ENCODE measurements at regions not wholly inside any gene's neighbourhood (a gene's known extent, or its start where the extent isn't known, plus 50 kb on each side); places are given as distances from the start of the nearest gene placed in this dataset.

GRCh38 chr3:106811376-106811775, 565.9 kb upstream of the CCDC54 start:
- no peak overlapping the region for H2AK5ac ChIP-seq (ENCODE audit: low read depth, low read length)
- WGBS, 2 donors (ENCODE audit: extremely low coverage in 2 of 2, insufficient read length in 2 of 2, insufficient replicate concordance in 1 of 2) = no CpG with 5 or more reads among the region's 3 CpGs
- no peak overlapping the region for H3K27ac ChIP-seq (replicated peaks; ENCODE audit: low read length)

GRCh38 chr3:106813742-106814141, 563.5 kb upstream of the CCDC54 start:
- Histone ChIP-seq H3K79me1 (ENCODE audit: low read depth, low read length) (no peaks in the 10 kb centered on the region), H3K9ac (ENCODE audit: low read depth, low read length, poor library complexity) (no peak overlapping the region), H3K4me1 (ENCODE audit: control insufficient read depth in 2 of 2, insufficient read depth in 1 of 2, low read depth in 1 of 2, low read length in 2 of 2) (no peaks in the 10 kb centered on the region), H3K14ac (ENCODE audit: low read length) (no peak overlapping the region), H4K91ac (ENCODE audit: low read depth, low read length, poor library complexity) (no peak overlapping the region), H3K18ac (ENCODE audit: low read length) (no peak overlapping the region), H2BK5ac (ENCODE audit: low read length) (no peak overlapping the region), H3K4me3 (ENCODE audit: low read length in 2 of 2) (no peak overlapping the region), H2AFZ (ENCODE audit: low read length) (no peak overlapping the region), H3K23ac (ENCODE audit: low read depth, low read length, poor library complexity) (no peak overlapping the region), H2BK12ac (ENCODE audit: low read length) (no peak overlapping the region), H3K27ac (replicated peaks; ENCODE audit: low read length) (no peak overlapping the region), H4K8ac (ENCODE audit: low read depth, low read length) (no peak overlapping the region), H3K4me2 (ENCODE audit: insufficient read depth, low read length, poor library complexity, severe bottlenecking) (no peak overlapping the region), H2BK120ac (ENCODE audit: low read depth, low read length) (no peak overlapping the region), H2BK15ac (ENCODE audit: low read length) (no peak overlapping the region), H3K36me3 (replicated peaks in 1 of 2; ENCODE audit: control insufficient read depth in 2 of 2, insufficient read depth in 2 of 2, low read length in 2 of 2) (no peaks in the 10 kb centered on the region), H3K9me3 (replicated peaks in 1 of 2; ENCODE audit: control insufficient read depth in 2 of 2, insufficient read depth in 1 of 2, low read depth in 1 of 2, low read length in 2 of 2) (no peaks in the 10 kb centered on the region), H3K4ac (ENCODE audit: low read length) (no peak overlapping the region), H3K27me3 (ENCODE audit: control insufficient read depth in 3 of 3, insufficient read depth in 3 of 3, low read depth in 1 of 3, low read length in 3 of 3) (no peaks in the 10 kb centered on the region), H2AK5ac (ENCODE audit: low read depth, low read length) (no peak overlapping the region)
- DNase-seq (ENCODE audit: low spot score) = no peak
- no CpG with 5 or more reads among the region's 3 CpGs for WGBS, 2 donors (ENCODE audit: extremely low coverage in 2 of 2, insufficient read length in 2 of 2, insufficient replicate concordance in 1 of 2)

More at GRCh38 chr3:106811376-106811775, 565.9 kb upstream of the CCDC54 start:
- Histone ChIP-seq H3K4me1 (ENCODE audit: control insufficient read depth in 2 of 2, insufficient read depth in 1 of 2, low read depth in 1 of 2, low read length in 2 of 2) (no peaks in the 10 kb centered on the region), H3K23ac (ENCODE audit: low read depth, low read length, poor library complexity) (no peak overlapping the region), H3K18ac (ENCODE audit: low read length) (no peak overlapping the region), H3K27me3 (ENCODE audit: control insufficient read depth in 3 of 3, insufficient read depth in 3 of 3, low read depth in 1 of 3, low read length in 3 of 3) (no peaks in the 10 kb centered on the region), H2BK120ac (ENCODE audit: low read depth, low read length) (no peak overlapping the region), H2AFZ (ENCODE audit: low read length) (no peak overlapping the region), H3K4me3 (ENCODE audit: low read length in 2 of 2) (no peak overlapping the region), H3K9me3 (replicated peaks in 1 of 2; ENCODE audit: control insufficient read depth in 2 of 2, insufficient read depth in 1 of 2, low read depth in 1 of 2, low read length in 2 of 2) (no peaks in the 10 kb centered on the region), H4K8ac (ENCODE audit: low read depth, low read length) (no peak overlapping the region), H3K4me2 (ENCODE audit: insufficient read depth, low read length, poor library complexity, severe bottlenecking) (no peak overlapping the region), H3K4ac (ENCODE audit: low read length) (no peak overlapping the region), H3K9ac (ENCODE audit: low read depth, low read length, poor library complexity) (no peak overlapping the region), H3K14ac (ENCODE audit: low read length) (no peak overlapping the region), H2BK12ac (ENCODE audit: low read length) (no peak overlapping the region), H4K91ac (ENCODE audit: low read depth, low read length, poor library complexity) (no peak overlapping the region), H2BK15ac (ENCODE audit: low read length) (no peak overlapping the region), H3K79me1 (ENCODE audit: low read depth, low read length) (no peaks in the 10 kb centered on the region), H3K36me3 (replicated peaks in 1 of 2; ENCODE audit: control insufficient read depth in 2 of 2, insufficient read depth in 2 of 2, low read length in 2 of 2) (no peaks in the 10 kb centered on the region), H2BK5ac (ENCODE audit: low read length) (no peak overlapping the region)
- DNase-seq (ENCODE audit: low spot score) = no peak

DNA sequence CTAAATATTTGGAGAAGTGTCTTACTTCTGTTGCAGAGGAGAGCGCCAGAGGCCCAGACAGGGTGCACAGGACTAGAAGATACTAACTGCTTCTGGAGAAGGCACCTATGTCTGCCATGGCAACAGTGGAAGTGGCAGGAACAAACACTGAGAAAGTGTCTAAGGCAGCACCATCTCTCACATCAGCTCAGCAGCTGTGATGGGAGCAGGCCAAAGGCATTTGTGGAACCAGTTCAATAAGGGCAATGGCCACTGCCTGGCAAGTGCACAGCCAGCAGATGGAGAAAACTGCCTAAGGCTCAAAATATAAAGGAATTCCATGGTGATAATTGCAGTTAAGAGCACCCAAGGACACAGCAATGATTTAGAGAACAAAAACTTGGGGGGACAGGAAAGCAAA, 563.0 kb upstream of the CCDC54 start:
- Histone ChIP-seq H2BK5ac (ENCODE audit: low read length) (no peak overlapping the region), H2BK12ac (ENCODE audit: low read length) (no peak overlapping the region), H3K79me1 (ENCODE audit: low read depth, low read length) (no peaks in the 10 kb centered on the region), H3K36me3 (replicated peaks in 1 of 2; ENCODE audit: control insufficient read depth in 2 of 2, insufficient read depth in 2 of 2, low read length in 2 of 2) (no peaks in the 10 kb centered on the region), H2BK120ac (ENCODE audit: low read depth, low read length) (no peak overlapping the region), H3K9me3 (replicated peaks in 1 of 2; ENCODE audit: control insufficient read depth in 2 of 2, insufficient read depth in 1 of 2, low read depth in 1 of 2, low read length in 2 of 2) (no peaks in the 10 kb centered on the region), H3K4me1 (ENCODE audit: control insufficient read depth in 2 of 2, insufficient read depth in 1 of 2, low read depth in 1 of 2, low read length in 2 of 2) (no peaks in the 10 kb centered on the region), H2AK5ac (ENCODE audit: low read depth, low read length) (no peak overlapping the region), H3K14ac (ENCODE audit: low read length) (no peak overlapping the region), H3K27ac (replicated peaks; ENCODE audit: low read length) (no peak overlapping the region), H2AFZ (ENCODE audit: low read length) (no peak overlapping the region), H3K4me2 (ENCODE audit: insufficient read depth, low read length, poor library complexity, severe bottlenecking) (no peak overlapping the region), H3K4me3 (ENCODE audit: low read length in 2 of 2) (no peak overlapping the region), H3K27me3 (ENCODE audit: control insufficient read depth in 3 of 3, insufficient read depth in 3 of 3, low read depth in 1 of 3, low read length in 3 of 3) (no peaks in the 10 kb centered on the region), H4K91ac (ENCODE audit: low read depth, low read length, poor library complexity) (no peak overlapping the region), H2BK15ac (ENCODE audit: low read length) (no peak overlapping the region), H3K18ac (ENCODE audit: low read length) (no peak overlapping the region), H3K23ac (ENCODE audit: low read depth, low read length, poor library complexity) (peak overlapping the region; percentile 4), H3K9ac (ENCODE audit: low read depth, low read length, poor library complexity) (no peak overlapping the region), H4K8ac (ENCODE audit: low read depth, low read length) (no peak overlapping the region), H3K4ac (ENCODE audit: low read length) (no peak overlapping the region)
- WGBS, 2 donors (ENCODE audit: extremely low coverage in 2 of 2, insufficient read length in 2 of 2, insufficient replicate concordance in 1 of 2) = no CpG with 5 or more reads among the region's 1 CpG
- DNase-seq (ENCODE audit: low spot score) = no peak

DNA sequence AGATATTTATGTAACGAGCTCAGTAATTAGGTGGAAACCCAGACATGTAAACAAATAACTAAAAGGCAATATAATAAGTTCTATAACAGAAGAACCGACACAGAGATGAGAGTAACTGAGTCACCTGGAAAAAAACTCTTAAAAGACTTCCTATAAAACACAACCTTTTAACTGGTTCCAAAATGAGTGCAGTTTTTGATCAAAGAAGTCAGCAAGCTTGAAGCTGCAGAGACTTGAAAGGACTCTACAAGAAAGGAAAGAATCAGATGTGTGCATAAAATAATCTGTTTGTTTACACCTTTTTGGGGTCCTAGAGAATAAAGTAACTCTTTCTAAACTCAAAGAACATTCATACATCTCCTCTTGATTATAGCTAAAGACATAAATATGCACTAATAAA, 560.4 kb upstream of the CCDC54 start:
- no peak overlapping the region for H3K23ac ChIP-seq (ENCODE audit: low read depth, low read length, poor library complexity)
- no peaks in the 10 kb centered on the region for H3K9me3 ChIP-seq (replicated peaks in 1 of 2; ENCODE audit: control insufficient read depth in 2 of 2, insufficient read depth in 1 of 2, low read depth in 1 of 2, low read length in 2 of 2)
- H3K4ac ChIP-seq (ENCODE audit: low read length) = no peak overlapping the region
- H2BK120ac ChIP-seq (ENCODE audit: low read depth, low read length) = no peak overlapping the region
- H3K27ac ChIP-seq (replicated peaks; ENCODE audit: low read length) = no peak overlapping the region
- no peak overlapping the region for H2BK15ac ChIP-seq (ENCODE audit: low read length)
- no peak overlapping the region for H4K8ac ChIP-seq (ENCODE audit: low read depth, low read length)
- H4K91ac ChIP-seq (ENCODE audit: low read depth, low read length, poor library complexity) = no peak overlapping the region
- H3K14ac ChIP-seq (ENCODE audit: low read length) = no peak overlapping the region
- no peaks in the 10 kb centered on the region for H3K36me3 ChIP-seq (replicated peaks in 1 of 2; ENCODE audit: control insufficient read depth in 2 of 2, insufficient read depth in 2 of 2, low read length in 2 of 2)
- H3K27me3 ChIP-seq (ENCODE audit: control insufficient read depth in 3 of 3, insufficient read depth in 3 of 3, low read depth in 1 of 3, low read length in 3 of 3) = no peaks in the 10 kb centered on the region
- H3K18ac ChIP-seq (ENCODE audit: low read length) = no peak overlapping the region
- no peak overlapping the region for H2BK5ac ChIP-seq (ENCODE audit: low read length)
- WGBS, 2 donors (ENCODE audit: extremely low coverage in 2 of 2, insufficient read length in 2 of 2, insufficient replicate concordance in 1 of 2) = no CpG with 5 or more reads among the region's 2 CpGs
- no peak for DNase-seq (ENCODE audit: low spot score)
- no peaks in the 10 kb centered on the region for H3K79me1 ChIP-seq (ENCODE audit: low read depth, low read length)
- no peak overlapping the region for H3K9ac ChIP-seq (ENCODE audit: low read depth, low read length, poor library complexity)
- no peak overlapping the region for H2AFZ ChIP-seq (ENCODE audit: low read length)
- H3K4me3 ChIP-seq (ENCODE audit: low read length in 2 of 2) = no peak overlapping the region
- H2AK5ac ChIP-seq (ENCODE audit: low read depth, low read length) = no peak overlapping the region
- no peak overlapping the region for H3K4me2 ChIP-seq (ENCODE audit: insufficient read depth, low read length, poor library complexity, severe bottlenecking)
- no peaks in the 10 kb centered on the region for H3K4me1 ChIP-seq (ENCODE audit: control insufficient read depth in 2 of 2, insufficient read depth in 1 of 2, low read depth in 1 of 2, low read length in 2 of 2)
- H2BK12ac ChIP-seq (ENCODE audit: low read length) = no peak overlapping the region

Data from neuronal stem cell (in vitro differentiated cells).